ENCODE measurements at regions not wholly inside any gene's neighbourhood (a gene's known extent, or its start where the extent isn't known, plus 50 kb on each side); places are given as distances from the start of the nearest gene placed in this dataset.

GRCh38 chr13:50235604-50236342, 220.5 kb downstream of the KCNRG start:
- Histone ChIP-seq H3K4ac (ENCODE audit: low read depth, low read length) (no peak overlapping the region), H3K18ac (ENCODE audit: low read length) (no peak overlapping the region), H4K5ac (ENCODE audit: low read length) (no peak overlapping the region), H3K9ac (ENCODE audit: low read length) (no peak overlapping the region), H3K27me3 (ENCODE audit: insufficient read depth, low read length, poor library complexity) (no peaks in the 10 kb centered on the region), H3K4me1 (ENCODE audit: control insufficient read depth, low read depth, low read length) (no peaks in the 10 kb centered on the region), H3K36me3 (ENCODE audit: control insufficient read depth, insufficient read depth, low read length) (no peaks in the 10 kb centered on the region), H2BK15ac (replicated peaks; ENCODE audit: low read depth) (no peak overlapping the region), H3K27ac (ENCODE audit: low read depth, low read length) (no peak overlapping the region), H3K4me2 (ENCODE audit: low read length) (no peak overlapping the region), H2BK5ac (ENCODE audit: low read length) (no peak overlapping the region), H3K23ac (ENCODE audit: low read length) (no peak overlapping the region), H3K56ac (ENCODE audit: low read length) (no peak overlapping the region), H3K4me3 (ENCODE audit: low read length) (no peak overlapping the region), H2BK120ac (ENCODE audit: low read depth, low read length) (no peak overlapping the region), H4K8ac (ENCODE audit: low read depth, low read length) (no peak overlapping the region), H3K79me2 (ENCODE audit: control insufficient read depth, insufficient read depth, low read length) (no peaks in the 10 kb centered on the region), H2AK5ac (ENCODE audit: low read length) (no peak overlapping the region), H3K79me1 (ENCODE audit: low read length) (no peaks in the 10 kb centered on the region)
- WGBS (ENCODE audit: extremely low coverage, insufficient coverage, low lambda C conversion rate), result no CpG with 5 or more reads among the region's 6 CpGs
- DNase-seq, result no peak

- no peak overlapping the region for H3K4me2 ChIP-seq (ENCODE audit: low read length)
- no peak overlapping the region for H2BK5ac ChIP-seq (ENCODE audit: low read length)
- no peak overlapping the region for H3K9ac ChIP-seq (ENCODE audit: low read length)
- no peak overlapping the region for H4K5ac ChIP-seq (ENCODE audit: low read length)
- H2AK5ac ChIP-seq (ENCODE audit: low read length), result no peak overlapping the region
- peak overlapping the region; percentile 56 for H4K8ac ChIP-seq (ENCODE audit: low read depth, low read length)
- no peaks in the 10 kb centered on the region for H3K27me3 ChIP-seq (ENCODE audit: insufficient read depth, low read length, poor library complexity)
- DNase-seq, result no peak
- no peak overlapping the region for H3K56ac ChIP-seq (ENCODE audit: low read length)
- no peak overlapping the region for H2BK15ac ChIP-seq (replicated peaks; ENCODE audit: low read depth)
- no peaks in the 10 kb centered on the region for H3K4me1 ChIP-seq (ENCODE audit: control insufficient read depth, low read depth, low read length)
- H3K18ac ChIP-seq (ENCODE audit: low read length), result no peak overlapping the region
- H3K4ac ChIP-seq (ENCODE audit: low read depth, low read length), result no peak overlapping the region
- H3K79me1 ChIP-seq (ENCODE audit: low read length), result no peaks in the 10 kb centered on the region
- H3K4me3 ChIP-seq (ENCODE audit: low read length), result no peak overlapping the region
- no peak overlapping the region for H3K27ac ChIP-seq (ENCODE audit: low read depth, low read length)
- no peak overlapping the region for H2BK120ac ChIP-seq (ENCODE audit: low read depth, low read length)
- no peaks in the 10 kb centered on the region for H3K36me3 ChIP-seq (ENCODE audit: control insufficient read depth, insufficient read depth, low read length)
- WGBS (ENCODE audit: extremely low coverage, insufficient coverage, low lambda C conversion rate), result 100% methylated on average over 2 of the region's 9 CpGs
- H3K23ac ChIP-seq (ENCODE audit: low read length), result no peak overlapping the region
- no peaks in the 10 kb centered on the region for H3K79me2 ChIP-seq (ENCODE audit: control insufficient read depth, insufficient read depth, low read length)
Measured at GRCh38 chr13:50236898-50237318, 221.7 kb downstream of the KCNRG start.

GRCh38 chr13:50238922-50239321, 223.7 kb downstream of the KCNRG start:
- Histone ChIP-seq H3K4me1 (ENCODE audit: control insufficient read depth, low read depth, low read length) (no peaks in the 10 kb centered on the region), H4K8ac (ENCODE audit: low read depth, low read length) (no peak overlapping the region), H2BK120ac (ENCODE audit: low read depth, low read length) (no peak overlapping the region), H3K36me3 (ENCODE audit: control insufficient read depth, insufficient read depth, low read length) (no peaks in the 10 kb centered on the region), H3K4ac (ENCODE audit: low read depth, low read length) (no peak overlapping the region), H2AK5ac (ENCODE audit: low read length) (no peak overlapping the region), H3K27me3 (ENCODE audit: insufficient read depth, low read length, poor library complexity) (no peaks in the 10 kb centered on the region), H3K23ac (ENCODE audit: low read length) (no peak overlapping the region), H3K56ac (ENCODE audit: low read length) (no peak overlapping the region), H3K79me2 (ENCODE audit: control insufficient read depth, insufficient read depth, low read length) (no peaks in the 10 kb centered on the region), H3K18ac (ENCODE audit: low read length) (no peak overlapping the region), H3K79me1 (ENCODE audit: low read length) (no peaks in the 10 kb centered on the region), H4K5ac (ENCODE audit: low read length) (no peak overlapping the region), H2BK15ac (replicated peaks; ENCODE audit: low read depth) (no peak overlapping the region), H2BK5ac (ENCODE audit: low read length) (no peak overlapping the region), H3K9ac (ENCODE audit: low read length) (no peak overlapping the region), H3K27ac (ENCODE audit: low read depth, low read length) (no peak overlapping the region), H3K4me3 (ENCODE audit: low read length) (no peak overlapping the region), H3K4me2 (ENCODE audit: low read length) (no peak overlapping the region)
- WGBS (ENCODE audit: extremely low coverage, insufficient coverage, low lambda C conversion rate), result no CpG with 5 or more reads among the region's 1 CpG
- DNase-seq, result no peak

- H2AK5ac ChIP-seq (ENCODE audit: low read length), result no peak overlapping the region
- no CpG with 5 or more reads among the region's 4 CpGs for WGBS (ENCODE audit: extremely low coverage, insufficient coverage, low lambda C conversion rate)
- H3K56ac ChIP-seq (ENCODE audit: low read length), result no peak overlapping the region
- H3K4me2 ChIP-seq (ENCODE audit: low read length), result no peak overlapping the region
- no peak overlapping the region for H3K23ac ChIP-seq (ENCODE audit: low read length)
- H4K8ac ChIP-seq (ENCODE audit: low read depth, low read length), result no peak overlapping the region
- DNase-seq, result no peak
- no peak overlapping the region for H2BK15ac ChIP-seq (replicated peaks; ENCODE audit: low read depth)
- no peak overlapping the region for H3K4me3 ChIP-seq (ENCODE audit: low read length)
- no peak overlapping the region for H3K9ac ChIP-seq (ENCODE audit: low read length)
- H3K79me2 ChIP-seq (ENCODE audit: control insufficient read depth, insufficient read depth, low read length), result no peaks in the 10 kb centered on the region
- no peaks in the 10 kb centered on the region for H3K4me1 ChIP-seq (ENCODE audit: control insufficient read depth, low read depth, low read length)
- no peaks in the 10 kb centered on the region for H3K27me3 ChIP-seq (ENCODE audit: insufficient read depth, low read length, poor library complexity)
- H3K27ac ChIP-seq (ENCODE audit: low read depth, low read length), result no peak overlapping the region
- no peak overlapping the region for H3K4ac ChIP-seq (ENCODE audit: low read depth, low read length)
- H3K36me3 ChIP-seq (ENCODE audit: control insufficient read depth, insufficient read depth, low read length), result no peaks in the 10 kb centered on the region
- H3K79me1 ChIP-seq (ENCODE audit: low read length), result no peaks in the 10 kb centered on the region
- no peak overlapping the region for H3K18ac ChIP-seq (ENCODE audit: low read length)
- no peak overlapping the region for H2BK5ac ChIP-seq (ENCODE audit: low read length)
- H2BK120ac ChIP-seq (ENCODE audit: low read depth, low read length), result no peak overlapping the region
- H4K5ac ChIP-seq (ENCODE audit: low read length), result no peak overlapping the region
Measured at GRCh38 chr13:50241479-50241878, 226.2 kb downstream of the KCNRG start.

- H3K36me3 ChIP-seq (ENCODE audit: control insufficient read depth, insufficient read depth, low read length), result no peaks in the 10 kb centered on the region
- H2BK15ac ChIP-seq (replicated peaks; ENCODE audit: low read depth), result no peak overlapping the region
- DNase-seq, result no peak
- no peak overlapping the region for H3K9ac ChIP-seq (ENCODE audit: low read length)
- no peak overlapping the region for H3K4me2 ChIP-seq (ENCODE audit: low read length)
- H3K27me3 ChIP-seq (ENCODE audit: insufficient read depth, low read length, poor library complexity), result no peaks in the 10 kb centered on the region
- no peak overlapping the region for H4K5ac ChIP-seq (ENCODE audit: low read length)
- no peak overlapping the region for H3K56ac ChIP-seq (ENCODE audit: low read length)
- H3K4me1 ChIP-seq (ENCODE audit: control insufficient read depth, low read depth, low read length), result no peaks in the 10 kb centered on the region
- no peak overlapping the region for H4K8ac ChIP-seq (ENCODE audit: low read depth, low read length)
- H3K4ac ChIP-seq (ENCODE audit: low read depth, low read length), result no peak overlapping the region
- H2BK120ac ChIP-seq (ENCODE audit: low read depth, low read length), result no peak overlapping the region
- H3K27ac ChIP-seq (ENCODE audit: low read depth, low read length), result no peak overlapping the region
- H3K18ac ChIP-seq (ENCODE audit: low read length), result no peak overlapping the region
- no peak overlapping the region for H3K23ac ChIP-seq (ENCODE audit: low read length)
- no peaks in the 10 kb centered on the region for H3K79me1 ChIP-seq (ENCODE audit: low read length)
- H3K79me2 ChIP-seq (ENCODE audit: control insufficient read depth, insufficient read depth, low read length), result no peaks in the 10 kb centered on the region
- no peak overlapping the region for H2BK5ac ChIP-seq (ENCODE audit: low read length)
- no peak overlapping the region for H3K4me3 ChIP-seq (ENCODE audit: low read length)
- no peak overlapping the region for H2AK5ac ChIP-seq (ENCODE audit: low read length)
- no CpG with 5 or more reads among the region's 2 CpGs for WGBS (ENCODE audit: extremely low coverage, insufficient coverage, low lambda C conversion rate)
Measured at GRCh38 chr13:50243931-50244330, 228.7 kb downstream of the KCNRG start.

GRCh38 chr13:50244355-50244712, 229.1 kb downstream of the KCNRG start:
- Histone ChIP-seq H3K18ac (ENCODE audit: low read length) (no peak overlapping the region), H3K36me3 (ENCODE audit: control insufficient read depth, insufficient read depth, low read length) (no peaks in the 10 kb centered on the region), H3K4me3 (ENCODE audit: low read length) (no peak overlapping the region), H2BK120ac (ENCODE audit: low read depth, low read length) (no peak overlapping the region), H3K27me3 (ENCODE audit: insufficient read depth, low read length, poor library complexity) (no peaks in the 10 kb centered on the region), H3K27ac (ENCODE audit: low read depth, low read length) (no peak overlapping the region), H2BK15ac (replicated peaks; ENCODE audit: low read depth) (no peak overlapping the region), H4K5ac (ENCODE audit: low read length) (no peak overlapping the region), H4K8ac (ENCODE audit: low read depth, low read length) (no peak overlapping the region), H2AK5ac (ENCODE audit: low read length) (no peak overlapping the region), H3K79me1 (ENCODE audit: low read length) (no peaks in the 10 kb centered on the region), H3K4ac (ENCODE audit: low read depth, low read length) (no peak overlapping the region), H3K56ac (ENCODE audit: low read length) (no peak overlapping the region), H3K23ac (ENCODE audit: low read length) (peak overlapping the region; percentile 15), H3K9ac (ENCODE audit: low read length) (no peak overlapping the region), H3K4me2 (ENCODE audit: low read length) (no peak overlapping the region), H3K4me1 (ENCODE audit: control insufficient read depth, low read depth, low read length) (no peaks in the 10 kb centered on the region), H2BK5ac (ENCODE audit: low read length) (no peak overlapping the region), H3K79me2 (ENCODE audit: control insufficient read depth, insufficient read depth, low read length) (no peaks in the 10 kb centered on the region)
- no CpG with 5 or more reads among the region's 6 CpGs for WGBS (ENCODE audit: extremely low coverage, insufficient coverage, low lambda C conversion rate)
- no peak for DNase-seq
